Suprapubic skin (tissue), 3 donors: ENCODE measurements at regions not wholly inside any gene's neighbourhood (a gene's known extent, or its start where the extent isn't known, plus 50 kb on each side); places are given as distances from the start of the nearest gene placed in this dataset.

Source experiments
- POLR2A ChIP-seq, 2 donors: fragments of 450-650 bp; IDR thresholded peaks; one replicate each; pipeline ENCODE4 v1.6.1; 2017; ENCODE audit warnings: antibody characterized with exemption in 2 of 2, mild to moderate bottlenecking in 2 of 2, moderate library complexity in 2 of 2
- TF ChIP-seq, protein P1 (sequence below), 2 donors: fragments of 200-600 bp in 1 of 2; fragments of 450-650 bp in 1 of 2; sonication (generic) in 1 of 2; IDR thresholded peaks; one replicate each; pipeline ENCODE4 v1.5.1; 2016 to 2019; ENCODE audit warnings: antibody characterized with exemption in 2 of 2, mild to moderate bottlenecking in 1 of 2, moderate library complexity in 1 of 2

- no peak for TF ChIP-seq POLR2A (IDR thresholded peaks at IDR 0.05)
- TF ChIP-seq, protein P1, sequence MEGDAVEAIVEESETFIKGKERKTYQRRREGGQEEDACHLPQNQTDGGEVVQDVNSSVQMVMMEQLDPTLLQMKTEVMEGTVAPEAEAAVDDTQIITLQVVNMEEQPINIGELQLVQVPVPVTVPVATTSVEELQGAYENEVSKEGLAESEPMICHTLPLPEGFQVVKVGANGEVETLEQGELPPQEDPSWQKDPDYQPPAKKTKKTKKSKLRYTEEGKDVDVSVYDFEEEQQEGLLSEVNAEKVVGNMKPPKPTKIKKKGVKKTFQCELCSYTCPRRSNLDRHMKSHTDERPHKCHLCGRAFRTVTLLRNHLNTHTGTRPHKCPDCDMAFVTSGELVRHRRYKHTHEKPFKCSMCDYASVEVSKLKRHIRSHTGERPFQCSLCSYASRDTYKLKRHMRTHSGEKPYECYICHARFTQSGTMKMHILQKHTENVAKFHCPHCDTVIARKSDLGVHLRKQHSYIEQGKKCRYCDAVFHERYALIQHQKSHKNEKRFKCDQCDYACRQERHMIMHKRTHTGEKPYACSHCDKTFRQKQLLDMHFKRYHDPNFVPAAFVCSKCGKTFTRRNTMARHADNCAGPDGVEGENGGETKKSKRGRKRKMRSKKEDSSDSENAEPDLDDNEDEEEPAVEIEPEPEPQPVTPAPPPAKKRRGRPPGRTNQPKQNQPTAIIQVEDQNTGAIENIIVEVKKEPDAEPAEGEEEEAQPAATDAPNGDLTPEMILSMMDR (IDR thresholded peaks at IDR 0.05): no peak
Observed at GRCh38 chr10:129244757-129245156, 222.3 kb upstream of the MGMT start.
